K562 (cell line): ENCODE measurements at regions not wholly inside any gene's neighbourhood (a gene's known extent, or its start where the extent isn't known, plus 50 kb on each side); places are given as distances from the start of the nearest gene placed in this dataset.

ENCODE experiments used
- CREB1 ChIP-seq, 2 experiments: sonication (generic) in 1 of 2; formaldehyde crosslinking in 1 of 2; IDR thresholded peaks; 2 replicates each; pipeline versions ENCODE4 v1.6.1 to v1.8.0; 2012 to 2022; ENCODE audit warnings: inconsistent platforms in 1 of 2, mild to moderate bottlenecking in 1 of 2, missing genetic modification reagents in 1 of 2, moderate library complexity in 1 of 2
- CTCF ChIP-seq, 3 experiments: IDR thresholded peaks in 2 of 3; conservative IDR thresholded peaks in 1 of 3; 2 replicates each; pipeline ENCODE4 v1.5.1; 2011 to 2012; ENCODE audit warnings: low read length in 3 of 3, mild to moderate bottlenecking in 3 of 3, control low read depth in 2 of 3, improper control_type of control experiment in 1 of 3, inconsistent platforms in 1 of 3, low read depth in 1 of 3, mixed read lengths in 1 of 3, moderate library complexity in 1 of 3; ENCODE audit not compliant: insufficient read depth in 2 of 3
- EP300 ChIP-seq: IDR thresholded peaks from 2 replicates; pipeline ENCODE4 v1.6.1; 2012; ENCODE audit warnings: low read length, improper control_type of control experiment
- GTF2F1 ChIP-seq: IDR thresholded peaks from 2 replicates; pipeline ENCODE4 v1.6.1; 2011; ENCODE audit warnings: low read depth, low read length, improper control_type of control experiment
- JUN ChIP-seq, 2 experiments: sonication (generic) in 1 of 2; formaldehyde crosslinking in 1 of 2; IDR thresholded peaks; 2 replicates each; pipeline versions ENCODE4 v1.6.1 to v1.8.0; 2012 to 2022; ENCODE audit warnings: borderline replicate concordance in 2 of 2, mild to moderate bottlenecking in 2 of 2, improper control_type of control experiment in 1 of 2, low read depth in 1 of 2, low read length in 1 of 2, missing genetic modification reagents in 1 of 2
- MAFF ChIP-seq: IDR thresholded peaks from 2 replicates; pipeline ENCODE4 v1.6.1; 2012; ENCODE audit warnings: low read length, improper control_type of control experiment
- MCM5 ChIP-seq: fragments of 450-650 bp; IDR thresholded peaks from 2 replicates; pipeline ENCODE4 v1.6.1; 2016; ENCODE audit warnings: low read depth
- POLR2AphosphoS5 ChIP-seq: IDR thresholded peaks from 2 replicates; pipeline ENCODE4 v1.6.1; 2011; ENCODE audit warnings: mild to moderate bottlenecking, low read depth, low read length, moderate library complexity; ENCODE audit not compliant: control insufficient read depth, insufficient read depth
- RFX1 ChIP-seq: fragments of 450-650 bp; IDR thresholded peaks from 2 replicates; pipeline ENCODE4 v1.6.1; 2016; ENCODE audit warnings: mild to moderate bottlenecking, moderate library complexity
- SETDB1 ChIP-seq: IDR thresholded peaks from one replicate; pipeline ENCODE4 v1.6.1; 2012; ENCODE audit warnings: low read length, control low read depth, inconsistent platforms
- ZFP36 ChIP-seq: fragments of 150-350 bp; IDR thresholded peaks from 2 replicates; pipeline ENCODE4 v1.6.1; 2018; ENCODE audit warnings: low read length, low read depth; ENCODE audit not compliant: partially characterized antibody
- ZNF217 ChIP-seq: sonication (generic); formaldehyde crosslinking; IDR thresholded peaks from 2 replicates; pipeline ENCODE4 v1.8.0; 2022; ENCODE audit warnings: mild to moderate bottlenecking, missing genetic modification reagents

GRCh38 chrX:10054396-10054795, 87.2 kb downstream of the CLDN34 start:
- TF ChIP-seq CREB1 (IDR thresholded peaks at IDR 0.05), result no peak
- TF ChIP-seq CREB1 (CRISPR knock-in tag; IDR thresholded peaks at IDR 0.05), result no peak
- no peak for TF ChIP-seq GTF2F1
- TF ChIP-seq CTCF (IDR thresholded peaks at IDR 0.05 in 2 of 3, conservative IDR thresholded peaks at IDR 0.05 in 1 of 3; ENCODE audit: insufficient read depth in 2 of 3, low read depth in 1 of 3, low read length in 3 of 3), result no peak
- no peak for TF ChIP-seq ZFP36
- no peak for TF ChIP-seq RFX1
- TF ChIP-seq ZNF217 (CRISPR knock-in tag), result no peak
- no peak for TF ChIP-seq SETDB1
- TF ChIP-seq MCM5, result no peak
- TF ChIP-seq MAFF, result no peak
- no peak for TF ChIP-seq EP300
- TF ChIP-seq POLR2AphosphoS5, result no peak
- no peak for TF ChIP-seq JUN (IDR thresholded peaks at IDR 0.05; ENCODE audit: borderline replicate concordance, low read depth, low read length)
- no peak for TF ChIP-seq JUN (CRISPR knock-in tag; IDR thresholded peaks at IDR 0.05; ENCODE audit: borderline replicate concordance)
